Thyroid gland (tissue), 4 donors: ENCODE measurements at regions not wholly inside any gene's neighbourhood (a gene's known extent, or its start where the extent isn't known, plus 50 kb on each side); places are given as distances from the start of the nearest gene placed in this dataset.

ENCODE experiments used
- CTCF ChIP-seq, 6 experiments: fragments of 200-600 bp in 3 of 6; fragments of 450-650 bp in 3 of 6; sonication (generic) in 3 of 6; IDR thresholded peaks; one replicate each; pipeline ENCODE4 v1.5.1; 2016 to 2019; ENCODE audit warnings: antibody characterized with exemption in 6 of 6, mild to moderate bottlenecking in 2 of 6, inconsistent platforms in 1 of 6, moderate library complexity in 1 of 6
- POLR2A ChIP-seq, 2 donors: fragments of 450-650 bp; IDR thresholded peaks; one replicate each; pipeline ENCODE4 v1.6.1; 2017; ENCODE audit warnings: antibody characterized with exemption in 2 of 2, mild to moderate bottlenecking in 2 of 2, moderate library complexity in 1 of 2

- TF ChIP-seq CTCF (IDR thresholded peaks at IDR 0.05) (no peak), POLR2A (IDR thresholded peaks at IDR 0.05) (no peak)
Observed at GRCh38 chr21:25094695-25095094, 512.6 kb downstream of the MRPL39 start.
